ENCODE measurements at regions not wholly inside any gene's neighbourhood (a gene's known extent, or its start where the extent isn't known, plus 50 kb on each side); places are given as distances from the start of the nearest gene placed in this dataset.

DNA sequence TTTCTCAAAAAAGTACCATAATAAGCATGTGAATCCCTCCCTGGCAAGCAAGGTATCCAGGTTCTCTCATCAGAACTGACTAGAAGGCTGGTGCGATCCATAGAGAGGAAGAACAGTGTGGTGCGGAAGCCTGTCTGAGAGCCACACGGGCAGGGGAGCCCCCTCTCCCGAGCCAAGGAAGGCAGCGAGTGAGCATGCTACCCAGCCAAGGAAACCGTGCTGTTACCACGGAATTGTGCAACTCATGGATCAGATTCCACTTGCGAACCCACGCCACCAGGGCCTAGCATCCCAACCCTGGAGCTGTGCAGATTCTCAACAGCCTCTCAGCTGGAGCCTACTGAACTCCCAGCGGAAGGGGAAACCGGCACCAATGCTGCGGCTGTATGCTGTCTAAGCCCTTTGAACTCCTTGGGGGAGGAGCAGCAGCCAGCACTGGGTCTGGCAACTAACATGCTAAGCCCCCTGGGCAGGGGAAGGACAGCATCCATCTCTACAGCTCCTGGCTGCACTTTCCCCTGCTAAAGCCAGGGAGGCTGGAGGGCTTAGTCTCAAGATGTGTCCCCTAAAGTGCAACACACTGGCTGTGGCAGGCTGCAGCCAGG, 823.1 kb downstream of the EPHA4 start:
- TF ChIP-seq EZH2 (IDR thresholded peaks at IDR 0.05; ENCODE audit: insufficient read depth, poor library complexity, severe bottlenecking) = no peak
- no peak for TF ChIP-seq EZH2phosphoT487 (IDR thresholded peaks at IDR 0.05; ENCODE audit: insufficient read depth, low read depth)
